AG04449 (cell line): ENCODE measurements at regions not wholly inside any gene's neighbourhood (a gene's known extent, or its start where the extent isn't known, plus 50 kb on each side); places are given as distances from the start of the nearest gene placed in this dataset.

Source experiments
- CTCF ChIA-PET: fragments of 350-600 bp; formaldehyde crosslinking; extraction: SDS; loops from one replicate; lab custom pipeline; 2021; ENCODE audit warnings: antibody characterized with exemption; lab: Yijun Ruan, JAX
- POLR2A ChIA-PET: fragments of 400-600, 350-600 bp; formaldehyde crosslinking; extraction: SDS; loops from one replicate; lab custom pipeline; 2020; ENCODE audit warnings: antibody characterized with exemption, inconsistent platforms; lab: Yijun Ruan, JAX
- DNase-seq: peaks from one replicate; pipeline ENCODE4 v3.0.0-alpha.2; 2010; ENCODE audit warnings: low read depth, low spot score
- H3K4me3 ChIP-seq: 2 replicates; pipeline ENCODE4 v1.5.1; 2011; ENCODE audit warnings: low read depth, mild to moderate bottlenecking, control low read depth, low read length
- TF ChIP-seq, protein P1 (sequence below): IDR thresholded peaks from one replicate; pipeline ENCODE4 v1.5.1; 2011; ENCODE audit warnings: mild to moderate bottlenecking, moderate library complexity, low read length, control low read depth, inconsistent platforms; ENCODE audit not compliant: insufficient read depth; ENCODE audit errors: missing control alignments

DNA sequence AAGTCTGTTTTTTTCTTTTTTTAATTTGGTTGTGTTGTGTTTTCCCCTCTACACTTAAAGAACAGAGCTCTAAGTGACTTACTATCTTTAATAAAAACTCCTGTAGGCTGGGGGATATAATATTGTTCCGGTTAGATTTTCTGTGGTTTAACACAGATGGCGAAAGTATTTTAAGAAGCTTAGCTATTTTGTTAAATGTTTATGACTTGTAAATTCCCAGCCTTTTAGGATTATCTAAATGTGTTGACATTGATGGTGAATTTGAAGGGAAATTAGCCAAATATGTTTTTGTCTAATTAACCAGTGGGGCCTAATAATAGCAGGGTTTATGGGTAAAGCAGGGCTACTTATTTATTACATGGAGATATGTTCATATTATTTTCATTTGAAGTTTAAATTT lies 538.5 kb downstream of the INHBA start:
- ChIA-PET CTCF (no interaction called here), POLR2A (no interaction called here)
- TF ChIP-seq, protein P1, sequence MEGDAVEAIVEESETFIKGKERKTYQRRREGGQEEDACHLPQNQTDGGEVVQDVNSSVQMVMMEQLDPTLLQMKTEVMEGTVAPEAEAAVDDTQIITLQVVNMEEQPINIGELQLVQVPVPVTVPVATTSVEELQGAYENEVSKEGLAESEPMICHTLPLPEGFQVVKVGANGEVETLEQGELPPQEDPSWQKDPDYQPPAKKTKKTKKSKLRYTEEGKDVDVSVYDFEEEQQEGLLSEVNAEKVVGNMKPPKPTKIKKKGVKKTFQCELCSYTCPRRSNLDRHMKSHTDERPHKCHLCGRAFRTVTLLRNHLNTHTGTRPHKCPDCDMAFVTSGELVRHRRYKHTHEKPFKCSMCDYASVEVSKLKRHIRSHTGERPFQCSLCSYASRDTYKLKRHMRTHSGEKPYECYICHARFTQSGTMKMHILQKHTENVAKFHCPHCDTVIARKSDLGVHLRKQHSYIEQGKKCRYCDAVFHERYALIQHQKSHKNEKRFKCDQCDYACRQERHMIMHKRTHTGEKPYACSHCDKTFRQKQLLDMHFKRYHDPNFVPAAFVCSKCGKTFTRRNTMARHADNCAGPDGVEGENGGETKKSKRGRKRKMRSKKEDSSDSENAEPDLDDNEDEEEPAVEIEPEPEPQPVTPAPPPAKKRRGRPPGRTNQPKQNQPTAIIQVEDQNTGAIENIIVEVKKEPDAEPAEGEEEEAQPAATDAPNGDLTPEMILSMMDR, result no peak
- DNase-seq, result peak; percentile 36
- H3K4me3 ChIP-seq, result no peak overlapping the region

DNA sequence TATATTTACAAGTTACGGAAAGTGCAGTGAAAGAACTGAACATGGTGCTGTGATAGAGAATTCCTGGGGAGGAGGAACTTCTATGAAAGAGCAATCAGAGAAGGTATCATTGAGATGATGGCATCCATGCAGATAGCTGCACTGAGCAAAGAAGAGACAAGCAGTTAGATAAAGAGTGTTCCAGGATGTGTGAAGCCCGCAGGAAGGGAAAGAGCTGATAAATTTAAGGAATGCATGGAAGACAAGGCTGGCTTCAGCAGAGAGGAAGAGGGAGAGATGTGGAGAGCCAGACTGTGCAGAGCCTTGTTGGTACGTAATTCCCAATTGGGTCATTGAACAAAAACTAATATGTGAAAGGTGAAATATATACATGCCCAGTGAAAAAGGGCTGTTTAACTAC lies 538.9 kb downstream of the INHBA start:
- ChIA-PET CTCF (no interaction called here), POLR2A (no interaction called here)
- DNase-seq, result no peak
- no peak overlapping the region for H3K4me3 ChIP-seq
- TF ChIP-seq, protein P1, result no peak

DNA sequence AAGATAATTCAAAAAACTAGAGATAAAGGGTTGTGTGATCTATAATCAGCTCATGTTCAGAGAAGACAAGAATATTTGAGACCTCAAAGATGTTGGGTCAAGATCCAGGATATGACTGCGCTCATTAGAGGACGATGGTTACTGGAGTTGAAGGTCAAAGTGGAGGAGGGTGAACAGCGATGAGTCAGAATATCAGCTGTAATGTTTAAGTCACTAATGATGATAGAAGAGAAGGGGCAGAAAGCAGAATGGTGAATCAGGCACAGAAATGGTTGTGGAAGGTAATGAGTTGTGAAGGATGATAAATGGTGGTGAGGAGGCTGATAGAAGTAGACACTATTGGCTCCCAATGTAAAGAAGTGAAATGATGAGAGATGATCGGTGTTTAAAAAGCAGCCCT lies 540.3 kb downstream of the INHBA start:
- no peak for DNase-seq
- ChIA-PET CTCF (interaction anchor here (1.2 kb wide), 1 partner anchor 13 kb away, joined by 3 read pairs; no protein-coding TSS in a partner anchor), POLR2A (no interaction called here)
- TF ChIP-seq, protein P1, result no peak
- H3K4me3 ChIP-seq, result no peak overlapping the region

DNA sequence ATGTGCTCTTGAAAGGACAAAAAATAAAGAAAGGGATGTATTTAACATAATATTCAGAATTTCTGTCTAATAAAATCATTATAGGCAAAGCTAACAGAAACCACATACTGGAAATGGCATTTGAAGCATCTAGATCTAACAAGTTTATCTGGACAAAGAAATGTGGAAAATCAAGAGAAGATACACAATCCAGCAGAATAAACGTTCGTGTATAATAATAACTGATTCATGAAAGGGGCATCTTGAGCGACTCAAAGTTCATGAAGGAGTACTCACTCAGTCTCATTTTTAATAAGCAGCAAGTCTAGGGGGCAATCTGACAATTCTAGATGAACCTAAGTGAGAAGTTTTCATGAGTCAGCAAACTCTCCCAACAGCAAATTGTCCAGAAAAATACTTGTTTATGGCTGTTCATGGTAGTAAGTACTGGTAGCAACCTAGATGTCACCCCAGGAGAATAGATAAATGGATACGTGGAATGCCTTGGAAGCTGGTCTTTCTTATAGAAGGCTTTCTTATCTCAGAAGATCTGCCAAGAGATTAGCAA lies 541.8 kb downstream of the INHBA start:
- TF ChIP-seq, protein P1, result no peak
- POLR2A ChIA-PET, result no interaction called here
- CTCF ChIA-PET, result no interaction called here
- no peak for DNase-seq
- no peak overlapping the region for H3K4me3 ChIP-seq

DNA sequence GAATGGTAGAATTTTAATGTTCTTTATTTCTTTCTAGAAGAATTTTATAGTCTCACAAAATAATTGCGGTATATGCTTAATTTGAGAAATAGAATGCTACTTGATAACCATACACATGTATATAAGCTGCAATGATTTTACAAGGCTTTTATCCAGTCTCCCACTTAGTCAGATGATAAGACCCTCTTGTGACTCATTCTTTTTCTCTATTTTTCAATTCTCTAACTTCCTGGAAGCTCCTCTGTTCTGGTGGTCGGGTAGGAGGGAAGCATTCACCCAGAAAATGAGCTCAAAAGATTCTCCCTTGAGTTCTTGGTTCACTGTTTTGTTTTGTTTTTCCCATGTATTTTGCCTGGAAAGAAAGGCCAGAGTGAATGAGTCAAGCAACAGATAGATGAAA lies 546.6 kb downstream of the INHBA start:
- ChIA-PET POLR2A (no interaction called here), CTCF (no interaction called here)
- TF ChIP-seq, protein P1, result no peak
- no peak for DNase-seq
- H3K4me3 ChIP-seq, result no peak overlapping the region

DNA sequence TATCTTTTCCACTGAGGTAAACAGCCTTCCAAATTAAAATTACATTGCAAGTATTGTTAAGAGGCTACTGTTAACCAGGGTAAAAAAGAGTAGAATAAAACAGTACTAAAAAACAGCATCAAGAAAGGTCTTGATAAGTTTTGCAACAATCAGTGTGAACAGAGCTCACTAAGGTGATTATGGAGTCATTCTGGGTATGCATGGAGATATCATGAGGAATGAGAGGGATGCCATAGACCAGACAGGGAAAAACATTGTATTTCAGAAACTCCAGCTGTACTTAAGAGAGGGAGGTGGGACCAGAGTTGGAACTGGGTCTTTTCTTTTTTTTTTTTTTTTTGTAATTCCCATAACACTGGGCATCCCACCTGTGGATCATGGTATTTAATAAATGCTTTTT lies 549.6 kb downstream of the INHBA start:
- POLR2A ChIA-PET, result interaction anchor here (0.6 kb wide), 1 partner anchor 263 kb away, joined by 3 read pairs; no protein-coding TSS in a partner anchor
- CTCF ChIA-PET, result no interaction called here
- H3K4me3 ChIP-seq, result no peak overlapping the region
- TF ChIP-seq, protein P1, result no peak
- no peak for DNase-seq
